A673 (cell line): ENCODE measurements at regions not wholly inside any gene's neighbourhood (a gene's known extent, or its start where the extent isn't known, plus 50 kb on each side); places are given as distances from the start of the nearest gene placed in this dataset.

Source experiments
- BruUV-seq: library from RNA; stranded (reverse); fragments of 400-500 nt; replicated peaks from 2 replicates; lab custom pipeline; 2021; lab: Mats Ljungman, UMichigan
- CTCF ChIA-PET: fragments of 300-600 bp; sonication (Branson Sonifier 250); formaldehyde crosslinking; loops from one replicate; lab custom pipeline; 2022; ENCODE audit warnings: antibody characterized with exemption; lab: Charles Lee
- POLR2A ChIA-PET: fragments of 300-600 bp; sonication (Branson Sonifier 250); formaldehyde crosslinking; loops from one replicate; lab custom pipeline; 2022; ENCODE audit warnings: antibody characterized with exemption; ENCODE audit not compliant: low non-redundant PET; lab: Charles Lee
- DNase-seq: peaks from one replicate; pipeline ENCODE4 v3.0.0-alpha.2; 2015; ENCODE audit warnings: low spot score
- H3K27ac ChIP-seq: fragments of 200-600 bp; sonication (generic); 2 replicates; pipeline ENCODE4 v1.5.1; 2016; ENCODE audit warnings: mixed run types, low read depth, mild to moderate bottlenecking, mixed read lengths, antibody characterized with exemption, low read length; ENCODE audit not compliant: poor library complexity, severe bottlenecking
- H3K27me3 ChIP-seq: fragments of 200-600 bp; sonication (generic); replicated peaks from 2 replicates; pipeline ENCODE4 v1.6.1; 2017; ENCODE audit warnings: mixed run types, low read depth, mild to moderate bottlenecking, mixed read lengths, antibody characterized with exemption, low read length; ENCODE audit not compliant: insufficient read depth, poor library complexity
- H3K36me3 ChIP-seq: fragments of 200-600 bp; sonication (generic); 2 replicates; pipeline ENCODE4 v1.6.1; 2016; ENCODE audit warnings: mixed run types, mild to moderate bottlenecking, mixed read lengths, antibody characterized with exemption, low read length; ENCODE audit not compliant: insufficient read depth, poor library complexity, severe bottlenecking
- H3K4me1 ChIP-seq: fragments of 200-600 bp; sonication (generic); 2 replicates; pipeline ENCODE4 v1.6.1; 2017; ENCODE audit warnings: mixed run types, mild to moderate bottlenecking, mixed read lengths, antibody characterized with exemption, low read length; ENCODE audit not compliant: insufficient read depth, poor library complexity, severe bottlenecking
- H3K4me3 ChIP-seq: fragments of 200-600 bp; sonication (generic); 2 replicates; pipeline ENCODE4 v1.5.1; 2016; ENCODE audit warnings: low read depth, mixed run types, mild to moderate bottlenecking, mixed read lengths, low read length; ENCODE audit not compliant: poor library complexity, severe bottlenecking
- H3K9me3 ChIP-seq: fragments of 200-600 bp; sonication (generic); 2 replicates; pipeline ENCODE4 v1.6.1; 2016; ENCODE audit warnings: mixed run types, low read depth, mild to moderate bottlenecking, mixed read lengths, antibody characterized with exemption, low read length; ENCODE audit not compliant: poor library complexity, severe bottlenecking
- CTCF ChIP-seq: fragments of 300-800, 200-600 bp; sonication (generic); conservative IDR thresholded peaks from 2 replicates; pipeline ENCODE4 v1.5.1; 2017; ENCODE audit warnings: low read depth, mild to moderate bottlenecking, antibody characterized with exemption, low read length, moderate library complexity, mixed read lengths
- EZH2 ChIP-seq: fragments of 200-600 bp; sonication (generic); IDR thresholded peaks from 2 replicates; pipeline ENCODE4 v1.6.1; 2017; ENCODE audit warnings: borderline replicate concordance, low read depth, mild to moderate bottlenecking, mixed read lengths, antibody characterized with exemption, low read length; ENCODE audit not compliant: poor library complexity, severe bottlenecking
- intact Hi-C: fragments of 100-400 bp; cut with micrococcal nuclease; formaldehyde crosslinking; loops from one replicate; pipeline ENCODE4 v1.10.0; 2022; ENCODE audit not compliant: unreplicated experiment

DNA sequence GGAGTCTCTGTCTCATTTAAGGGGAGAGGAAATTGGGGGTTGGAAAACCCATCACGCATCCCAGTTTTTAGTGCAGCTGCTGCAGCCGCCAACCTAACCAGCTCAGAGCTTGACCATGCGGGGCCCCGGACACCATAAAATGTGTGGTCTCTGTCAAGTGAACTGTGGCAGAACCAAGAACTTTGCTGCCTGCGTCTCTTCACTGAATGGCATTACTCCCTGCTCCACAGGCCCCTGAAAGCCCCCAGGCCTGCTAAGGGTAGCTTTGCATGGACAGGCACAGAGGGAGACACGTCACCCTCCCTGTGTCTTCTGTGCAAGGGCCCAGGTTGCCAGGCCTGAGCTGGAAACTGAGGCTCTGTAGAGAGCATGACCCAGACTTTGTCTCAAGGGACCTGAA, 144.6 kb upstream of the GPR26 start:
- ChIA-PET CTCF (no interaction called here), POLR2A (no interaction called here)
- BruUV-seq: no TSS peak
- H3K36me3 ChIP-seq: no peaks in the 10 kb centered on the region
- DNase-seq: no peak
- intact Hi-C loops: no loop called here
- no peak overlapping the region for H3K27ac ChIP-seq
- H3K4me3 ChIP-seq: no peak overlapping the region
- no peak for TF ChIP-seq CTCF
- TF ChIP-seq EZH2: no peak
- no peaks in the 10 kb centered on the region for H3K27me3 ChIP-seq
- H3K9me3 ChIP-seq: no peaks in the 10 kb centered on the region
- H3K4me1 ChIP-seq: no peaks in the 10 kb centered on the region

GRCh38 chr10:123522702-123523312, 143.3 kb upstream of the GPR26 start:
- H3K27me3 ChIP-seq: no peaks in the 10 kb centered on the region
- H3K4me1 ChIP-seq: no peaks in the 10 kb centered on the region
- H3K9me3 ChIP-seq: no peaks in the 10 kb centered on the region
- CTCF ChIA-PET: no interaction called here
- no peaks in the 10 kb centered on the region for H3K36me3 ChIP-seq
- TF ChIP-seq EZH2 (no peak), CTCF (no peak)
- no peak overlapping the region for H3K27ac ChIP-seq
- no TSS peak for BruUV-seq
- POLR2A ChIA-PET: no interaction called here
- H3K4me3 ChIP-seq: no peak overlapping the region
- intact Hi-C loops: no loop called here
- DNase-seq: no peak

- Histone ChIP-seq H3K4me1 (no peaks in the 10 kb centered on the region), H3K27me3 (no peaks in the 10 kb centered on the region), H3K27ac (no peak overlapping the region), H3K36me3 (no peaks in the 10 kb centered on the region), H3K4me3 (no peak overlapping the region), H3K9me3 (no peaks in the 10 kb centered on the region)
- DNase-seq: no peak
- TF ChIP-seq CTCF (no peak), EZH2 (no peak)
- POLR2A ChIA-PET: interaction anchor here (0.7 kb wide), 1 partner anchor 388 kb away, joined by 3 read pairs; no protein-coding TSS in a partner anchor
- CTCF ChIA-PET: no interaction called here
- no TSS peak for BruUV-seq
- intact Hi-C loops: no loop called here
Measured at GRCh38 chr10:123523833-123524232, 142.3 kb upstream of the GPR26 start.
